Ishikawa (cell line): ENCODE measurements at regions not wholly inside any gene's neighbourhood (a gene's known extent, or its start where the extent isn't known, plus 50 kb on each side); places are given as distances from the start of the nearest gene placed in this dataset.

Source experiments
- CEBPB ChIP-seq: IDR thresholded peaks from 2 replicates; pipeline ENCODE4 v1.6.1; 2012
- CREB1 ChIP-seq: IDR thresholded peaks from 2 replicates; pipeline ENCODE4 v1.6.1; 2012; ENCODE audit warnings: low read depth
- EGR1 ChIP-seq: IDR thresholded peaks from 2 replicates; pipeline ENCODE4 v1.6.1; 2012
- EP300 ChIP-seq: IDR thresholded peaks from 2 replicates; pipeline ENCODE4 v1.6.1; 2012; ENCODE audit warnings: borderline replicate concordance
- FOXM1 ChIP-seq: IDR thresholded peaks from 2 replicates; pipeline ENCODE4 v1.6.1; 2012; ENCODE audit warnings: low read depth, borderline replicate concordance
- NFIC ChIP-seq: IDR thresholded peaks from 2 replicates; pipeline ENCODE4 v1.6.1; 2012
- RAD21 ChIP-seq: IDR thresholded peaks from 2 replicates; pipeline ENCODE4 v1.6.1; 2012; ENCODE audit warnings: low read depth
- REST ChIP-seq: IDR thresholded peaks from 2 replicates; pipeline ENCODE4 v1.6.1; 2012; ENCODE audit warnings: low read depth, mild to moderate bottlenecking
- TAF1 ChIP-seq: IDR thresholded peaks from 2 replicates; pipeline ENCODE4 v1.6.1; 2012; ENCODE audit warnings: low read depth, mild to moderate bottlenecking
- TCF12 ChIP-seq: IDR thresholded peaks from 2 replicates; pipeline ENCODE4 v1.6.1; 2012; ENCODE audit warnings: low read depth
- TEAD4 ChIP-seq: IDR thresholded peaks from 2 replicates; pipeline ENCODE4 v1.6.1; 2012
- YY1 ChIP-seq: IDR thresholded peaks from 2 replicates; pipeline ENCODE4 v1.6.1; 2012; ENCODE audit warnings: low read depth
- TF ChIP-seq, protein P1 (sequence below): IDR thresholded peaks from 2 replicates; pipeline ENCODE4 v1.6.1; 2012

DNA sequence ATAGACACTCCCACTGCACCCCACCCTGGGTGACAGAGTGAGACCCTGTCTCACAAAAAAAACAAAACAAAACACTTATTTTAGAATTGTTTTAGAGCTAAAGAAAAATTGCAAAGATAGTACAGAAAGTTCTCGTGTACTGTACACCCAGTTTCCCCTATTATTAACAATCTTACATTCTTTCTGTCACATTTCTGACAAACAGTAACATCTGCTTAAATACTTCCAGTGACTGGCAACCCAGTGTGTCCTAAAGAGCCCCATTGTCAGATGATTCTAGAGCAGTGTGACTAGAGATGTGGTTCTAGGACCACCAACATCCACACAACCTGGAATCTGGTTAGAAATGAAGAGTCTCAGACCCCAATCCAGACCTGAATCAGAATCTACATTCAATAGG, 90.5 kb downstream of the LEPR start:
- TF ChIP-seq REST: no peak
- no peak for TF ChIP-seq TAF1
- TF ChIP-seq NFIC: no peak
- TF ChIP-seq CREB1: no peak
- no peak for TF ChIP-seq EP300
- TF ChIP-seq TCF12: no peak
- TF ChIP-seq YY1: no peak
- TF ChIP-seq, protein P1, sequence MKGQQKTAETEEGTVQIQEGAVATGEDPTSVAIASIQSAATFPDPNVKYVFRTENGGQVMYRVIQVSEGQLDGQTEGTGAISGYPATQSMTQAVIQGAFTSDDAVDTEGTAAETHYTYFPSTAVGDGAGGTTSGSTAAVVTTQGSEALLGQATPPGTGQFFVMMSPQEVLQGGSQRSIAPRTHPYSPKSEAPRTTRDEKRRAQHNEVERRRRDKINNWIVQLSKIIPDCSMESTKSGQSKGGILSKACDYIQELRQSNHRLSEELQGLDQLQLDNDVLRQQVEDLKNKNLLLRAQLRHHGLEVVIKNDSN: no peak
- no peak for TF ChIP-seq RAD21
- TF ChIP-seq TEAD4: no peak
- no peak for TF ChIP-seq FOXM1
- no peak for TF ChIP-seq CEBPB
- no peak for TF ChIP-seq EGR1
